C4-2B (cell line): ENCODE measurements at regions not wholly inside any gene's neighbourhood (a gene's known extent, or its start where the extent isn't known, plus 50 kb on each side); places are given as distances from the start of the nearest gene placed in this dataset.

Experiments used
- ZFX ChIP-seq: fragments of 450-650 bp; IDR thresholded peaks from 2 replicates; pipeline ENCODE4 v1.6.1; 2017
- TF ChIP-seq, protein P1 (sequence below): fragments of 450-650 bp; conservative IDR thresholded peaks from 2 replicates; pipeline ENCODE4 v1.5.1; 2017; ENCODE audit warnings: mild to moderate bottlenecking

DNA sequence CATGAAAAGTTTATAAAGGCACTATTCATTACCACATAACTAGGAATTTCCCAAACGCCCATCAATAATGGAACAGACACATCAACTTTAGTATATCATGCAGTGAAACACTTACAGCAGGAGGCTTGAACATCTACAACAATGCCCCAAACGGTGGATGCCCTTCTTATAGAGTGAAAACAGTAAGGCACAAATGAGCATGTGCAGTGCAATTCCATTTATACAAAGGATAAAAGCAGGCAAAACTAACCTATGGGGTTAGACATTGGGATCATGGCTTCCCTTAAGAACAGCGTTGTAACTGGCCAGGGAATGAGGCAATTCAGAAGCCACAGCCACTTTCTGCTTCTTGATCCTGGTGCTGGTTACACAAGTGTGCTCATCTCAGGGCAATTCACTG is 1363.0 kb downstream of the TBC1D22A start:
- TF ChIP-seq, protein P1, sequence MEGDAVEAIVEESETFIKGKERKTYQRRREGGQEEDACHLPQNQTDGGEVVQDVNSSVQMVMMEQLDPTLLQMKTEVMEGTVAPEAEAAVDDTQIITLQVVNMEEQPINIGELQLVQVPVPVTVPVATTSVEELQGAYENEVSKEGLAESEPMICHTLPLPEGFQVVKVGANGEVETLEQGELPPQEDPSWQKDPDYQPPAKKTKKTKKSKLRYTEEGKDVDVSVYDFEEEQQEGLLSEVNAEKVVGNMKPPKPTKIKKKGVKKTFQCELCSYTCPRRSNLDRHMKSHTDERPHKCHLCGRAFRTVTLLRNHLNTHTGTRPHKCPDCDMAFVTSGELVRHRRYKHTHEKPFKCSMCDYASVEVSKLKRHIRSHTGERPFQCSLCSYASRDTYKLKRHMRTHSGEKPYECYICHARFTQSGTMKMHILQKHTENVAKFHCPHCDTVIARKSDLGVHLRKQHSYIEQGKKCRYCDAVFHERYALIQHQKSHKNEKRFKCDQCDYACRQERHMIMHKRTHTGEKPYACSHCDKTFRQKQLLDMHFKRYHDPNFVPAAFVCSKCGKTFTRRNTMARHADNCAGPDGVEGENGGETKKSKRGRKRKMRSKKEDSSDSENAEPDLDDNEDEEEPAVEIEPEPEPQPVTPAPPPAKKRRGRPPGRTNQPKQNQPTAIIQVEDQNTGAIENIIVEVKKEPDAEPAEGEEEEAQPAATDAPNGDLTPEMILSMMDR, result no peak
- no peak for TF ChIP-seq ZFX
